ENCODE measurements at regions not wholly inside any gene's neighbourhood (a gene's known extent, or its start where the extent isn't known, plus 50 kb on each side); places are given as distances from the start of the nearest gene placed in this dataset.

DNA sequence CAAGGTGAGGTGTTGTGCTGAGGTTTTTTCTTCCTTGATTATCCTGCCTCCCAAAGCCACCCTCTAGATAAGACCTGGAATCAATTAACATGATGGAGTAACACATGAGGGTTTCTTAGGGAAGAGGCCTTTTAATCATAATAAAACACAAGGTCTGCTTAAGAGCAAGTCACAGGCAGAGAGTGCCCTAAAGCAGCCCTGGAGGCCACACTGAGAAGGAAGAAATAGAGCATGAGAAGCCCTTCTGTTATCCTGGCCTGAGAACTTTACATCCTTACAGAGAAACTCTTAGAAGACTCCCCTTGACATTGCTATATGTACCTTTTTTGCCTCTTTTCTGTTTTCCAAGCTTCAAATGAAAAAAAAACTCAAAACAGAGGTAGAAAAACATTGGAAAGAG lies 132.3 kb downstream of the CEP57L1 start:
- no peak for DNase-seq (ENCODE audit: low read depth, low spot score)

DNA sequence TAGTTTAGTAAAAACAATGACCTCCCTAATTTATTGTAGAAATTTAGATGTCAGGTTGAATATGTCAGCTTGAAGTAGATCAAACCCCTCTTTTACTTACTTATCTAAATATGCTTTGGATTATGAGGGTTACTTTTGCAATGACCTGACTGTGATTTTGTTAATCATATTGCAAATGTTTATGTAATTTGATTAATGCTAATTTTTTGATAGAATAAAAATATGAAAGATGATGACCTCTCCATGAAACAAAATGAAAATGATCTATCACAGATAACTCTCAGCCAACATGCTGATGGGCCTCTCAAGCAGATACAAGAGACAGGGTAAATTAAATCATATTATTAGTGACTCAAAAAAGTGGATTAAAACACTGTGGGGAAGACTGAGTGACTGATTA lies 131.0 kb downstream of the CEP57L1 start:
- DNase-seq (ENCODE audit: low read depth, low spot score) = no peak

DNA sequence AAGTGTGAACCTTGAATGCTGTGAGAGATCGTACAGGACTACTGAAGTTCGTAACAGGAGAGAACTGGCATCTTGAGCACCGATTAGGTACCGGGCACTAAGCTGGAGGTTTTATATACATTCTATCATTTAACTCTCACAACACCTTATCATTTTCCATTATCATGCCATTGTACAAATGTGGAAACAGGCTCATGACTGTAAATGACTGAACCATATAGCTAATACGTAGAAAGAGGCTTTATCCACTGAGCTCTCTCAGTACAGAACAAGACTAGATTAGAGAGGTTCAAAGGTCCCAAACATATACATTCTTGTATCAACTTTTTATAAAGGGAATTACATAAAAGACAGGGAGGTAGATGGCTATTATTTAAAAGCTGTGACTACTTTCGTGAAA lies 130.6 kb downstream of the CEP57L1 start:
- DNase-seq (ENCODE audit: low read depth, low spot score) = no peak

DNA sequence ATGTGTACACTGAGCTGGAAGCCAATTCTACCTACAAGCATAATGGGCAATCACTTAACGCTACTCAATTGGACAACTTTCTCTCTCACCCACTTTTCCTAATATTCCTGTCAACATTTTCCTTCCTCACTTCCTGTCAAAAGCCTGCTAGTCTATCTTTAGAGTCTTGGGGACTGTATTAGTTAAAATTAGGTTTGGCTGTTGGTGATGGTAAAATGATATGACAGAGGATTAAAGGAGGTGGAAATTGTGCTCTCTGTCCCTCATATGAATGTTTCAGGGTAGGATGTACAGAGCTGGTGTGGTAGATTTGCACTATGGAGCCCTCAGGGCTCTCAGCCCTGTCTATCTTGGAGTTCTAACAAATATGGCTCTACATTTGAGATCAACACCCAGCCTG lies 129.7 kb downstream of the CEP57L1 start:
- no peak for DNase-seq (ENCODE audit: low read depth, low spot score)

DNA sequence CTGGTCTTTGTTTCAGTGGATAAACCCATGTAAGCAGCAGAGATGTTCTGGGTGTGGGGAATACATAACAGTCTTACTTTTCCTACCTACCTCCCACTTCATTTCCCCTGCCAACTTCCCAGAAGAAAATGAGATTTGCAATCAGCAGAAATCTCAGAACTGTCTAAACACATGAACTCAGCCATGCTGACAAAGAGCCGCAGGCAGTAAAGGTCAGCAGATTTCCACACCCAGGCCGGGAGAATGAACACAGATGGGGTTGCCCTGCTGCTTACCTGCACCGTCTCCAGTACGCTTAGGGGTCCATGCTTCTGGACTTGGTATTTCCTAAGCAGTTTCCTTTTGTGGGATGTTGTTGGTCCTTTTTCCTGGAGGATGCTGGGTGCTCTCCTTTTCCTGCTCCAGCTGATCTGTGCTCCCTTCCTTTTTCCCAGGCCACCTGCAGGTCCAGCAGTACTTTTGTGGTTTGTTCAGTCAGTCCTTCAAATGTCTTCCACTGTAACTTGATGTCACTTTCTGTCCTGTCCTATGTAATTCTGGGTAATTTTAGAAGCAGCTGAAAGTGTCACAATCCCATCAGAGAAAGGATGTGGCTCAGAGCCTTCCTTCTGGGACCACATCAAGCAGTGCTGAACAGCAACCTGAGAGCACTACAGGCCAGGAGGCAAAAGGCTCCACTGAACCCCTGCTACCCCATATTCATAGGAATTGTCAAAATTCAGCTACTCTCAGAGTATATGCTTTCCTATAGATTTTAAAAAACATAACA lies 129.0 kb downstream of the CEP57L1 start:
- DNase-seq (ENCODE audit: low read depth, low spot score) = no peak

DNA sequence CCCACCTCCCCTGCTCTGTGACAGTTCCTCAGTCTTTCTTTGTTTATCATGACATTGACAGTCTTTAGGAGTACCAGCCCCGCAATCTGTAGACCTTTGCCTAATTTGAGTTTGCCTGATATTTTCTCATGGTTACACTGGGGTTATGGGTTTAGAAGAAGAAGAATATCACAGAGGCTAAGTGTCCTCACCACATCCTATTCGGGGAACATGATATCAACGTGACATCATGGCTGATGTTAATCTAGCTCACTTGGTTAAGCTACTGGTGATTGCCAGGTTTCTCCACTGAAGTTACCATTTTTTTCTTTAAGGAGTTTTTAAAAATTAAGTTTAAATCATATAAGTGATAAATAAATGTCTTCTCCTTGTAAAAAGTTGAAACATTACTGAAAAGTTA lies 127.5 kb downstream of the CEP57L1 start:
- DNase-seq (ENCODE audit: low read depth, low spot score) = no peak

DNA sequence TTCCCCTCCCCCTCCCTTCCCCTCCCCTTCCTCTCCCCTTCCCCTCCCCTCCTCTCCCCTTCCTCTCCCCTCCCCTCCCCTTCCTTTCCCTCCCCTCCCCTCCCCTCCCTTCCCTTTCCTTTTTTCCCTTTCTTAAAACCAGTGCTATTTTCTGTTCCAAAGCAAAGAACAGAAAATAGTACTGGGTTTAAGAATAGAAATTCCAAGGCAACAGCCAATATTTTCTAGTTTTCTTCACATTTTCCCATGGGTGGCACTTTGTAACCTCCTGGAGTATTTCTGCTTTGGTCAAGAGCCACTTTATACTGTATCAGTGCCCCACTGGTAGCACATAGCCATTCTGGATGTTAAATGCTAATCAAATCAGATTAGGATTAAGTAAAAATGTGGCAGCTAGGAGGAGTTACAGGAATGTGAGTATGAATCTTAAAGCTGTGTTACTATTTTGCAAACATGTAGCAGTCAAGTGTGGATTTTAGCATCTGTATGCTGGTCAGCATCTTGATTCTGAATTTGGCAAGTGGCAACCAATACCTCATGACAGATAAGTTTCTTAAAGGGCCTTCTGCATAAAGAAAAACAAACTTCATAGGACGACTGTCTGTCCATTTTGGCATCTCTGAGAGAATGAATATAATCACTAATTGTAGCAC lies 126.4 kb downstream of the CEP57L1 start:
- no peak for DNase-seq (ENCODE audit: low read depth, low spot score)
